ENCODE measurements at regions not wholly inside any gene's neighbourhood (a gene's known extent, or its start where the extent isn't known, plus 50 kb on each side); places are given as distances from the start of the nearest gene placed in this dataset.

DNA sequence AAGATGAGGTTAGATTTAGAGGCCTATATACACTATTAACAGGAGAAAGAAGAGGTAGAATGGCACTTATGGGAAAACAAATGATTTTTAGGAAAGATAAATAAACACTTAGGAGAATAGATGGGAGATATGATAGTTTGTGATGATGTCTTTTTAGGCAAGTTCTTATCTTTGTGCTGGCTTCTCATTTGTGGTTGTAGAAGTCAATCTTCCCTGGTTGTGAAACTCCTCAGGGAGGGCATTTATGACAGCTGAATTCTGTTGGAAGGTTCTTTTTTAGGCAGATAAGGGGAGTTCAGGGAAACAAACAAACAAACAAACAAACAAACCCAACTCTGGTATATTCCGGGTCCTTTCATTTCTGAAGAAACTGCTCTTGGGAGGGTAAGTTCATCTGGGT, 311.8 kb downstream of the AEBP2 start:
- TF ChIP-seq, protein P1, sequence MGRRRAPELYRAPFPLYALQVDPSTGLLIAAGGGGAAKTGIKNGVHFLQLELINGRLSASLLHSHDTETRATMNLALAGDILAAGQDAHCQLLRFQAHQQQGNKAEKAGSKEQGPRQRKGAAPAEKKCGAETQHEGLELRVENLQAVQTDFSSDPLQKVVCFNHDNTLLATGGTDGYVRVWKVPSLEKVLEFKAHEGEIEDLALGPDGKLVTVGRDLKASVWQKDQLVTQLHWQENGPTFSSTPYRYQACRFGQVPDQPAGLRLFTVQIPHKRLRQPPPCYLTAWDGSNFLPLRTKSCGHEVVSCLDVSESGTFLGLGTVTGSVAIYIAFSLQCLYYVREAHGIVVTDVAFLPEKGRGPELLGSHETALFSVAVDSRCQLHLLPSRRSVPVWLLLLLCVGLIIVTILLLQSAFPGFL (CRISPR knock-in tag; IDR thresholded peaks at IDR 0.05; ENCODE audit: borderline replicate concordance) = no peak
- TF ChIP-seq, protein P2, sequence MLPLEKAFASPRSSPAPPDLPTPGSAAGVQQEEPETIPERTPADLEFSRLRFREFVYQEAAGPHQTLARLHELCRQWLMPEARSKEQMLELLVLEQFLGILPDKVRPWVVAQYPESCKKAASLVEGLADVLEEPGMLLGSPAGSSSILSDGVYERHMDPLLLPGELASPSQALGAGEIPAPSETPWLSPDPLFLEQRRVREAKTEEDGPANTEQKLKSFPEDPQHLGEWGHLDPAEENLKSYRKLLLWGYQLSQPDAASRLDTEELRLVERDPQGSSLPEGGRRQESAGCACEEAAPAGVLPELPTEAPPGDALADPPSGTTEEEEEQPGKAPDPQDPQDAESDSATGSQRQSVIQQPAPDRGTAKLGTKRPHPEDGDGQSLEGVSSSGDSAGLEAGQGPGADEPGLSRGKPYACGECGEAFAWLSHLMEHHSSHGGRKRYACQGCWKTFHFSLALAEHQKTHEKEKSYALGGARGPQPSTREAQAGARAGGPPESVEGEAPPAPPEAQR (CRISPR knock-in tag; IDR thresholded peaks at IDR 0.05) = no peak
- TF ChIP-seq ZBTB21 (CRISPR knock-in tag; IDR thresholded peaks at IDR 0.05; ENCODE audit: borderline replicate concordance) (no peak), ESRRA (CRISPR knock-in tag; IDR thresholded peaks at IDR 0.05; ENCODE audit: borderline replicate concordance) (no peak), ZNF219 (CRISPR knock-in tag; IDR thresholded peaks at IDR 0.05; ENCODE audit: borderline replicate concordance) (no peak)
- TF ChIP-seq, protein P3, sequence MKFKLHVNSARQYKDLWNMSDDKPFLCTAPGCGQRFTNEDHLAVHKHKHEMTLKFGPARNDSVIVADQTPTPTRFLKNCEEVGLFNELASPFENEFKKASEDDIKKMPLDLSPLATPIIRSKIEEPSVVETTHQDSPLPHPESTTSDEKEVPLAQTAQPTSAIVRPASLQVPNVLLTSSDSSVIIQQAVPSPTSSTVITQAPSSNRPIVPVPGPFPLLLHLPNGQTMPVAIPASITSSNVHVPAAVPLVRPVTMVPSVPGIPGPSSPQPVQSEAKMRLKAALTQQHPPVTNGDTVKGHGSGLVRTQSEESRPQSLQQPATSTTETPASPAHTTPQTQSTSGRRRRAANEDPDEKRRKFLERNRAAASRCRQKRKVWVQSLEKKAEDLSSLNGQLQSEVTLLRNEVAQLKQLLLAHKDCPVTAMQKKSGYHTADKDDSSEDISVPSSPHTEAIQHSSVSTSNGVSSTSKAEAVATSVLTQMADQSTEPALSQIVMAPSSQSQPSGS (CRISPR knock-in tag; IDR thresholded peaks at IDR 0.05; ENCODE audit: borderline replicate concordance, low read depth) = no peak
- H3K4me3 Mint-ChIP-seq = no peak overlapping the region
- CTCF ChIA-PET = interaction anchor here (0.5 kb wide), 1 partner anchor 602 kb away, joined by 3 read pairs; no protein-coding TSS in a partner anchor
- POLR2A ChIA-PET = no interaction called here
- H3K9me3 Mint-ChIP-seq = peaks cover 38% of the 10 kb centered on the region
- H3K36me3 Mint-ChIP-seq = peaks cover 17% of the 10 kb centered on the region
- ATAC-seq = no peak
- H3K27ac Mint-ChIP-seq = no peak overlapping the region
- H3K4me1 Mint-ChIP-seq = no peaks in the 10 kb centered on the region
- no peaks in the 10 kb centered on the region for H3K27me3 Mint-ChIP-seq (ENCODE audit: low read depth)
- no peak for DNase-seq (ENCODE audit: low spot score)

DNA sequence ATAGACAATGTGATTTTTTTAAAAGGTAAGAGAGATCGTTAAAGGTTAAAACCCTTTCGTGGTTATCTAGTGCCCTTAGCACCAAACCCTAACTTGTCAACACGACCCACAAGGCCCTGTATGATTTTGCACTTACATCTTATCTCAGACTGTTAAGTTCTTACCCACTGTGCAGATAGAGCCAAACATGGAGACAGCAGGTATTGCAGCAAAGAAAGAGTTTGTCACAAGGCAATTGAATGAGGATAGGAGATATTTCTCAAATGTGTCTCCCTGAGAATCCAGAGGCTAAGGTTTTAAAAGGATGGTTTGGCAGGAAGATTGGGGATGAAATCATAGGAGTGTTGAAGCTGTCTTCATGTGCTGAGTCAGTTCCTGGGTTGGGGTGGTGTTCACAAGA, 313.4 kb downstream of the AEBP2 start:
- Mint-ChIP-seq H3K27ac (no peak overlapping the region), H3K36me3 (peaks cover 17% of the 10 kb centered on the region), H3K27me3 (ENCODE audit: low read depth) (no peaks in the 10 kb centered on the region), H3K4me1 (no peaks in the 10 kb centered on the region), H3K4me3 (no peak overlapping the region), H3K9me3 (peaks cover 35% of the 10 kb centered on the region)
- TF ChIP-seq GRHL2 (CRISPR knock-in tag; IDR thresholded peaks at IDR 0.05; ENCODE audit: insufficient replicate concordance, severe bottlenecking) (no peak), IRF2 (CRISPR knock-in tag; IDR thresholded peaks at IDR 0.05; ENCODE audit: borderline replicate concordance, low read depth) (no peak), NR3C1 (CRISPR knock-in tag; conservative IDR thresholded peaks at IDR 0.05; ENCODE audit: low read depth) (no peak), EMX1 (CRISPR knock-in tag; IDR thresholded peaks at IDR 0.05) (no peak), SMAD4 (CRISPR knock-in tag; IDR thresholded peaks at IDR 0.05) (no peak), JAZF1 (CRISPR knock-in tag; IDR thresholded peaks at IDR 0.05) (no peak), ESRRA (CRISPR knock-in tag; IDR thresholded peaks at IDR 0.05; ENCODE audit: borderline replicate concordance) (no peak), FOXP1 (CRISPR knock-in tag; IDR thresholded peaks at IDR 0.05; ENCODE audit: borderline replicate concordance) (no peak), GTF2I (CRISPR knock-in tag; conservative IDR thresholded peaks at IDR 0.05) (no peak), ZNF317 (CRISPR knock-in tag; IDR thresholded peaks at IDR 0.05; ENCODE audit: borderline replicate concordance, low read depth) (no peak)
- TF ChIP-seq, protein P4, sequence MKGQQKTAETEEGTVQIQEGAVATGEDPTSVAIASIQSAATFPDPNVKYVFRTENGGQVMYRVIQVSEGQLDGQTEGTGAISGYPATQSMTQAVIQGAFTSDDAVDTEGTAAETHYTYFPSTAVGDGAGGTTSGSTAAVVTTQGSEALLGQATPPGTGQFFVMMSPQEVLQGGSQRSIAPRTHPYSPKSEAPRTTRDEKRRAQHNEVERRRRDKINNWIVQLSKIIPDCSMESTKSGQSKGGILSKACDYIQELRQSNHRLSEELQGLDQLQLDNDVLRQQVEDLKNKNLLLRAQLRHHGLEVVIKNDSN (CRISPR knock-in tag; IDR thresholded peaks at IDR 0.05) = no peak
- TF ChIP-seq, protein P5, sequence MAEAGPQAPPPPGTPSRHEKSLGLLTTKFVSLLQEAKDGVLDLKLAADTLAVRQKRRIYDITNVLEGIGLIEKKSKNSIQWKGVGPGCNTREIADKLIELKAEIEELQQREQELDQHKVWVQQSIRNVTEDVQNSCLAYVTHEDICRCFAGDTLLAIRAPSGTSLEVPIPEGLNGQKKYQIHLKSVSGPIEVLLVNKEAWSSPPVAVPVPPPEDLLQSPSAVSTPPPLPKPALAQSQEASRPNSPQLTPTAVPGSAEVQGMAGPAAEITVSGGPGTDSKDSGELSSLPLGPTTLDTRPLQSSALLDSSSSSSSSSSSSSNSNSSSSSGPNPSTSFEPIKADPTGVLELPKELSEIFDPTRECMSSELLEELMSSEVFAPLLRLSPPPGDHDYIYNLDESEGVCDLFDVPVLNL (CRISPR knock-in tag; IDR thresholded peaks at IDR 0.05; ENCODE audit: borderline replicate concordance, low read depth) = no peak
- TF ChIP-seq, protein P6, sequence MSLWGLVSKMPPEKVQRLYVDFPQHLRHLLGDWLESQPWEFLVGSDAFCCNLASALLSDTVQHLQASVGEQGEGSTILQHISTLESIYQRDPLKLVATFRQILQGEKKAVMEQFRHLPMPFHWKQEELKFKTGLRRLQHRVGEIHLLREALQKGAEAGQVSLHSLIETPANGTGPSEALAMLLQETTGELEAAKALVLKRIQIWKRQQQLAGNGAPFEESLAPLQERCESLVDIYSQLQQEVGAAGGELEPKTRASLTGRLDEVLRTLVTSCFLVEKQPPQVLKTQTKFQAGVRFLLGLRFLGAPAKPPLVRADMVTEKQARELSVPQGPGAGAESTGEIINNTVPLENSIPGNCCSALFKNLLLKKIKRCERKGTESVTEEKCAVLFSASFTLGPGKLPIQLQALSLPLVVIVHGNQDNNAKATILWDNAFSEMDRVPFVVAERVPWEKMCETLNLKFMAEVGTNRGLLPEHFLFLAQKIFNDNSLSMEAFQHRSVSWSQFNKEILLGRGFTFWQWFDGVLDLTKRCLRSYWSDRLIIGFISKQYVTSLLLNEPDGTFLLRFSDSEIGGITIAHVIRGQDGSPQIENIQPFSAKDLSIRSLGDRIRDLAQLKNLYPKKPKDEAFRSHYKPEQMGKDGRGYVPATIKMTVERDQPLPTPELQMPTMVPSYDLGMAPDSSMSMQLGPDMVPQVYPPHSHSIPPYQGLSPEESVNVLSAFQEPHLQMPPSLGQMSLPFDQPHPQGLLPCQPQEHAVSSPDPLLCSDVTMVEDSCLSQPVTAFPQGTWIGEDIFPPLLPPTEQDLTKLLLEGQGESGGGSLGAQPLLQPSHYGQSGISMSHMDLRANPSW (CRISPR knock-in tag; conservative IDR thresholded peaks at IDR 0.05; ENCODE audit: low read depth) = no peak
- TF ChIP-seq, protein P7, sequence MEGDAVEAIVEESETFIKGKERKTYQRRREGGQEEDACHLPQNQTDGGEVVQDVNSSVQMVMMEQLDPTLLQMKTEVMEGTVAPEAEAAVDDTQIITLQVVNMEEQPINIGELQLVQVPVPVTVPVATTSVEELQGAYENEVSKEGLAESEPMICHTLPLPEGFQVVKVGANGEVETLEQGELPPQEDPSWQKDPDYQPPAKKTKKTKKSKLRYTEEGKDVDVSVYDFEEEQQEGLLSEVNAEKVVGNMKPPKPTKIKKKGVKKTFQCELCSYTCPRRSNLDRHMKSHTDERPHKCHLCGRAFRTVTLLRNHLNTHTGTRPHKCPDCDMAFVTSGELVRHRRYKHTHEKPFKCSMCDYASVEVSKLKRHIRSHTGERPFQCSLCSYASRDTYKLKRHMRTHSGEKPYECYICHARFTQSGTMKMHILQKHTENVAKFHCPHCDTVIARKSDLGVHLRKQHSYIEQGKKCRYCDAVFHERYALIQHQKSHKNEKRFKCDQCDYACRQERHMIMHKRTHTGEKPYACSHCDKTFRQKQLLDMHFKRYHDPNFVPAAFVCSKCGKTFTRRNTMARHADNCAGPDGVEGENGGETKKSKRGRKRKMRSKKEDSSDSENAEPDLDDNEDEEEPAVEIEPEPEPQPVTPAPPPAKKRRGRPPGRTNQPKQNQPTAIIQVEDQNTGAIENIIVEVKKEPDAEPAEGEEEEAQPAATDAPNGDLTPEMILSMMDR (IDR thresholded peaks at IDR 0.05) = no peak
- DNase-seq (ENCODE audit: low spot score) (no peak), ATAC-seq (no peak)
- POLR2A ChIA-PET = no interaction called here
- CTCF ChIA-PET = no interaction called here
